Smooth muscle cell (in vitro differentiated cells): ENCODE measurements at regions not wholly inside any gene's neighbourhood (a gene's known extent, or its start where the extent isn't known, plus 50 kb on each side); places are given as distances from the start of the nearest gene placed in this dataset.
A peak's percentile ranks its signal among the peaks of the same experiment; 100 is the strongest.

Source experiments
- DNase-seq: peaks from one replicate; lab custom pipeline; 2025; ENCODE audit not compliant: unreplicated experiment; lab: John Stamatoyannopoulos, UW
- H2AFZ ChIP-seq: fragments of 200-600 bp; sonication (generic); 2 replicates; pipeline ENCODE4 v1.6.0; 2016; ENCODE audit warnings: antibody characterized with exemption, low read depth, mild to moderate bottlenecking
- H3F3A ChIP-seq: fragments of 200-600 bp; sonication (generic); 2 replicates; pipeline ENCODE4 v1.6.0; 2017; ENCODE audit warnings: antibody characterized with exemption, low read depth
- H3K27ac ChIP-seq: fragments of 200-600 bp; sonication (generic); 2 replicates; pipeline ENCODE4 v1.5.1; 2016; ENCODE audit warnings: low read depth, mild to moderate bottlenecking
- H3K27me3 ChIP-seq: fragments of 200-600 bp; sonication (generic); 2 replicates; pipeline ENCODE4 v1.6.1; 2016; ENCODE audit warnings: low read depth, mild to moderate bottlenecking
- H3K36me3 ChIP-seq: fragments of 200-600 bp; sonication (generic); 2 replicates; pipeline ENCODE4 v1.5.1; 2016; ENCODE audit warnings: low read depth
- H3K4me1 ChIP-seq: fragments of 200-600 bp; sonication (generic); 2 replicates; pipeline ENCODE4 v1.5.1; 2016; ENCODE audit warnings: low read depth
- H3K4me2 ChIP-seq: fragments of 200-600 bp; sonication (generic); 2 replicates; pipeline ENCODE4 v1.6.0; 2016; ENCODE audit warnings: mild to moderate bottlenecking
- H3K4me3 ChIP-seq: fragments of 200-600 bp; sonication (generic); 2 replicates; pipeline ENCODE4 v1.5.1; 2016; ENCODE audit warnings: mild to moderate bottlenecking
- H3K79me2 ChIP-seq: fragments of 200-600 bp; sonication (generic); 2 replicates; pipeline ENCODE4 v1.6.0; 2016; ENCODE audit warnings: low read depth, mild to moderate bottlenecking
- H3K9ac ChIP-seq: fragments of 200-600 bp; sonication (generic); 2 replicates; pipeline ENCODE4 v1.6.0; 2016; ENCODE audit warnings: low read depth
- H3K9me3 ChIP-seq: fragments of 200-600 bp; sonication (generic); replicated peaks from 2 replicates; pipeline ENCODE4 v1.5.1; 2016; ENCODE audit warnings: low read depth
- H4K20me1 ChIP-seq: fragments of 200-600 bp; sonication (generic); 2 replicates; pipeline ENCODE4 v1.6.0; 2016; ENCODE audit warnings: low read depth
- CTCF ChIP-seq: fragments of 200-600 bp; sonication (generic); IDR thresholded peaks from 2 replicates; pipeline ENCODE4 v1.5.1; 2017; ENCODE audit warnings: borderline replicate concordance, mild to moderate bottlenecking, antibody characterized with exemption; ENCODE audit not compliant: insufficient read depth, poor library complexity, severe bottlenecking
- WGBS: methylation state at CpG from one replicate; pipeline ENCODE4 v1.1.7; 2016; ENCODE audit warnings: low lambda C conversion rate; 5-methylcytosine and 5-hydroxymethylcytosine counted together

DNA sequence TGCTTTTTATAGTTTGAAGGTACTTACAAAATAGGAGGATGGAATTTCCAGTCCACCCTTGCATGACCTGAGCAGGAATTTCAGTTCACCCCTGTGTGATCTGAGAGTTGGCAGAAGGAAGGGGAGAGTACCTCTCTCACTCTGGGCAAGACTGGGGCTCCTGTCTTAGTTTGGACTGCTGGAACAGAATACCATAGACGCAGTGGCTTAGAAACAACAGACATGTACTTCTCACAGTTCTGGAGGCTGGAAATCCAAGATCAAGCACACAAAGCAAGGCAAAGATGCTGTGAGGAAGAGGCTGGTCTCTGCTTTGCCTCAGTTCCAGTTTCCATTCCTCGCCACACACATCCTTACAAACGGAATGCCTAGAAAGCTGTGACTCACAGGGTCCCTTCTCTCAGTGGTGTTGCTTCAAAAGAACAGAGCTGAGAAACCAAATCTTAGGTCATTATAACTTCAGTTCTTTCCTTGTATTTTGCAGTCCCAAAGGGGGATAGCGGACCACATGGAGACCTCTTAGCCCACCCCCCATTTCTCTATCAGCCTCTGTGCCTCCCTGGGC, 108.8 kb upstream of the HAAO start:
- H3K4me2 ChIP-seq, result peak overlapping the region; percentile 27

GRCh38 chr2:42900289-42900891, 108.0 kb upstream of the HAAO start:
- Histone ChIP-seq H3K9me3 (no peaks in the 10 kb centered on the region), H3K4me2 (no peak overlapping the region), H2AFZ (no peak overlapping the region), H3K36me3 (no peaks in the 10 kb centered on the region), H3F3A (peaks cover 4% of the 10 kb centered on the region), H3K9ac (no peak overlapping the region), H3K27me3 (no peaks in the 10 kb centered on the region), H3K27ac (no peak overlapping the region), H4K20me1 (no peaks in the 10 kb centered on the region), H3K4me3 (no peak overlapping the region), H3K4me1 (peaks cover 4% of the 10 kb centered on the region), H3K79me2 (no peaks in the 10 kb centered on the region)
- WGBS, result 31% methylated on average over 5 of the region's 5 CpGs
- no peak for DNase-seq
- TF ChIP-seq CTCF, result no peak

More for the DNA sequence above, 108.8 kb upstream of the HAAO start:
- H3K27me3 ChIP-seq, result no peaks in the 10 kb centered on the region
- H3K9me3 ChIP-seq, result no peaks in the 10 kb centered on the region
- no peak overlapping the region for H3K4me3 ChIP-seq
- H3K27ac ChIP-seq, result peak overlapping the region; percentile 45
- TF ChIP-seq CTCF, result no peak
- no peak for DNase-seq
- H3F3A ChIP-seq, result peaks cover 4% of the 10 kb centered on the region
- H3K79me2 ChIP-seq, result no peaks in the 10 kb centered on the region
- no peaks in the 10 kb centered on the region for H3K36me3 ChIP-seq
- no peak overlapping the region for H3K9ac ChIP-seq
- peak overlapping the region; percentile 29 for H2AFZ ChIP-seq
- peaks cover 5% of the 10 kb centered on the region for H3K4me1 ChIP-seq
- no peaks in the 10 kb centered on the region for H4K20me1 ChIP-seq
- WGBS, result 19% methylated on average over 4 of the region's 4 CpGs

- peaks cover 4% of the 10 kb centered on the region for H3F3A ChIP-seq
- H3K27ac ChIP-seq, result no peak overlapping the region
- H3K27me3 ChIP-seq, result no peaks in the 10 kb centered on the region
- DNase-seq, result no peak
- no peaks in the 10 kb centered on the region for H3K9me3 ChIP-seq
- no peak overlapping the region for H2AFZ ChIP-seq
- H3K4me2 ChIP-seq, result no peak overlapping the region
- no peak overlapping the region for H3K9ac ChIP-seq
- 76% methylated on average over 2 of the region's 2 CpGs for WGBS
- peaks cover 6% of the 10 kb centered on the region for H3K4me1 ChIP-seq
- no peaks in the 10 kb centered on the region for H3K36me3 ChIP-seq
- H3K4me3 ChIP-seq, result no peak overlapping the region
- TF ChIP-seq CTCF, result no peak
- H4K20me1 ChIP-seq, result no peaks in the 10 kb centered on the region
- no peaks in the 10 kb centered on the region for H3K79me2 ChIP-seq
Observed at GRCh38 chr2:42897358-42897757, 105.0 kb upstream of the HAAO start.

- no peak overlapping the region for H2AFZ ChIP-seq
- 80% methylated on average over 5 of the region's 5 CpGs for WGBS
- no peaks in the 10 kb centered on the region for H3K79me2 ChIP-seq
Observed at GRCh38 chr2:42895791-42896135, 103.4 kb upstream of the HAAO start.

More at GRCh38 chr2:42895791-42896135, 103.4 kb upstream of the HAAO start:
- Histone ChIP-seq H3K4me1 (peaks cover 6% of the 10 kb centered on the region), H3K4me2 (no peak overlapping the region), H3K9me3 (no peaks in the 10 kb centered on the region), H3K27ac (no peak overlapping the region), H3K4me3 (no peak overlapping the region), H3K27me3 (no peaks in the 10 kb centered on the region), H3F3A (peaks cover 2% of the 10 kb centered on the region), H4K20me1 (no peaks in the 10 kb centered on the region), H3K36me3 (no peaks in the 10 kb centered on the region), H3K9ac (no peak overlapping the region)
- DNase-seq, result no peak
- no peak for TF ChIP-seq CTCF
